22Rv1 (cell line): ENCODE measurements at regions not wholly inside any gene's neighbourhood (a gene's known extent, or its start where the extent isn't known, plus 50 kb on each side); places are given as distances from the start of the nearest gene placed in this dataset.
"Not testable (repeated sequence)": the region's sequence is repeated elsewhere in the genome, so short reads cannot be mapped to it uniquely, and the experiment has no call there.

Experiments
- CTCF ChIP-seq: fragments of 450-650 bp; IDR thresholded peaks from 2 replicates; pipeline ENCODE4 v1.5.1; 2017; ENCODE audit warnings: mild to moderate bottlenecking
- ZFX ChIP-seq: fragments of 450-650 bp; IDR thresholded peaks from 2 replicates; pipeline ENCODE4 v1.6.1; 2017; ENCODE audit warnings: antibody characterized with exemption, borderline replicate concordance

- not testable (repeated sequence) for TF ChIP-seq ZFX, CTCF
Observed at GRCh38 chr1:148341729-148342128, 141.4 kb downstream of the PPIAL4G start.
